ENCODE measurements at regions not wholly inside any gene's neighbourhood (a gene's known extent, or its start where the extent isn't known, plus 50 kb on each side); places are given as distances from the start of the nearest gene placed in this dataset.
"Not testable (repeated sequence)": the region's sequence is repeated elsewhere in the genome, so short reads cannot be mapped to it uniquely, and the experiment has no call there.

GRCh38 chr17:36691606-36692005 is 90.2 kb downstream of the MRM1 start:
- ATAC-seq (ENCODE audit: low FRiP score) (no peak), DNase-seq (ENCODE audit: low spot score) (no peak)
- TF ChIP-seq CTCF (IDR thresholded peaks at IDR 0.05), result no peak

GRCh38 chr17:36695082-36695481 is 93.7 kb downstream of the MRM1 start:
- no peak for TF ChIP-seq CTCF (IDR thresholded peaks at IDR 0.05)
- ATAC-seq (ENCODE audit: low FRiP score) (no peak), DNase-seq (ENCODE audit: low spot score) (no peak)

- DNase-seq (ENCODE audit: low spot score); ATAC-seq (ENCODE audit: low FRiP score): not testable (repeated sequence)
These were observed 94.3 kb downstream of the MRM1 start for GRCh38 chr17:36695710-36696109.

- ATAC-seq (ENCODE audit: low FRiP score) (no peak), DNase-seq (ENCODE audit: low spot score) (no peak)
- TF ChIP-seq CTCF (IDR thresholded peaks at IDR 0.05), result no peak
These were observed 95.4 kb downstream of the MRM1 start for GRCh38 chr17:36696805-36697204.

GRCh38 chr17:36697903-36698530 is 96.6 kb downstream of the MRM1 start:
- no peak for DNase-seq (ENCODE audit: low spot score)
- TF ChIP-seq CTCF (IDR thresholded peaks at IDR 0.05), result no peak
- no peak for ATAC-seq (ENCODE audit: low FRiP score)

GRCh38 chr17:36701429-36702099 is 100.2 kb downstream of the MRM1 start:
- DNase-seq (ENCODE audit: low spot score) (no peak), ATAC-seq (ENCODE audit: low FRiP score) (no peak)
- TF ChIP-seq CTCF (IDR thresholded peaks at IDR 0.05), result no peak

- no peak for TF ChIP-seq CTCF (IDR thresholded peaks at IDR 0.05)
These were observed 101.3 kb downstream of the MRM1 start for GRCh38 chr17:36702636-36703035.

More at GRCh38 chr17:36702636-36703035, 101.3 kb downstream of the MRM1 start:
- ATAC-seq (ENCODE audit: low FRiP score) (no peak), DNase-seq (ENCODE audit: low spot score) (no peak)
